Stimulated activated CD4-positive, alpha-beta T cell treated with anti-CD3 and anti-CD28 coated beads, TNF-alpha, amount 100 ng/mL, for 4 hours (primary cell): ENCODE measurements at regions not wholly inside any gene's neighbourhood (a gene's known extent, or its start where the extent isn't known, plus 50 kb on each side); places are given as distances from the start of the nearest gene placed in this dataset.
"Not testable (repeated sequence)": the region's sequence is repeated elsewhere in the genome, so short reads cannot be mapped to it uniquely, and the experiment has no call there.

ENCODE experiments used
- DNase-seq, 3 experiments: peaks; one replicate each; pipeline ENCODE4 v3.0.0-alpha.2; 2020; ENCODE audit warnings: low read depth in 3 of 3

- no peak for DNase-seq
Observed at GRCh38 chr3:82410366-82410765, 648.9 kb upstream of the GBE1 start.

- no peak for DNase-seq
Observed at GRCh38 chr3:82409842-82410241, 648.4 kb upstream of the GBE1 start.

DNA sequence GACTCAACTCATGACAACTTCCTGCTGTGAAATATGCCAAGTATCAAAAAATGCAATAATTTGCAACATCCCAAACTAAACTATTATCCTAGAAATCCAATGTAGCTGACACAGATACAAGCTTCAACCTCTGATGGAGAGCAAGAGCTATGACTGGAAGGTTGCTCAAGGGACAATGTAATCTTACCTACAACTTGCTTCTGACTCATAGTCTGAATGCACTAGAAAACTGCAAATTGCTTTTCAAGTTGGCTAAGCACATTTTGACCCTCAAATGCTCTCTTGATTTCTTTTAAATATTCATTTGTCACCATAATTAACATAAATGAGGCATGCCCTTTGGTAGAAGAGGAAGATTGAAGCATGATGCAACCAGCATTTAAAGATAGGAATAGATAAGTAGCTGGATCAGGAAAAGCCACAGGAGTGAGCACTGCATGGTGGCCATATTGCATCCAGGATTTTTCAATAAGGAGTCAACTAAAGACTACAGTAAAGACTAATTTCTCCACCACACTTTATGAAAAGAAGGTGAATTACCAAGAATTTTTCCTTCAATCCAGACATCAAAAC is 630.8 kb upstream of the GBE1 start:
- no peak for DNase-seq

GRCh38 chr3:82390868-82391267 is 629.4 kb upstream of the GBE1 start:
- no peak for DNase-seq

DNA sequence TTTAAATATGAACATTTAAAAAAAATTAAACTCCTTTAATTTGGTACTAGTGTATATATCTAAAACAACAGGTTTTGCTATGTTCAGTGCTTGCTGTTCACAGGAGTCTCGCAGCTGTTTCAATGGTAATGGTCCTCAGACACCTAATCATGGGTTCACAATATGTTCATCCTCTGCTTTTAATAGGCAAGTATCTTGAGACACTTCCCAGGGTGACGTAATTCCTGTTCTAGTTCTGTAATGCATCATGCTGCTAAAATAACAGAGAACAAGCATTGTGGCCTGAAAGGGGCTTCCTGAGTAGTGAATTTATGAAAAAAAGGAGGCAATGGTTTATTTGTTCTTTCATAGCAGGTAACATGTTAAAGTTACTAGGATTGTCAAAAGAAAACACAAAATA is 625.2 kb upstream of the GBE1 start:
- no peak for DNase-seq

GRCh38 chr3:82384181-82384580 is 622.7 kb upstream of the GBE1 start:
- no peak for DNase-seq

- no peak for DNase-seq
Observed at GRCh38 chr3:82382831-82383230, 621.4 kb upstream of the GBE1 start.

GRCh38 chr3:82378392-82378791 is 616.9 kb upstream of the GBE1 start:
- no peak for DNase-seq

- no peak for DNase-seq
Observed at GRCh38 chr3:82376883-82377282, 615.4 kb upstream of the GBE1 start.

- DNase-seq, result not testable (repeated sequence)
Observed at GRCh38 chr3:82373833-82374232, 612.4 kb upstream of the GBE1 start.

GRCh38 chr3:82364827-82365226 is 603.4 kb upstream of the GBE1 start:
- no peak for DNase-seq

GRCh38 chr3:82363131-82363530 is 601.7 kb upstream of the GBE1 start:
- no peak for DNase-seq

DNA sequence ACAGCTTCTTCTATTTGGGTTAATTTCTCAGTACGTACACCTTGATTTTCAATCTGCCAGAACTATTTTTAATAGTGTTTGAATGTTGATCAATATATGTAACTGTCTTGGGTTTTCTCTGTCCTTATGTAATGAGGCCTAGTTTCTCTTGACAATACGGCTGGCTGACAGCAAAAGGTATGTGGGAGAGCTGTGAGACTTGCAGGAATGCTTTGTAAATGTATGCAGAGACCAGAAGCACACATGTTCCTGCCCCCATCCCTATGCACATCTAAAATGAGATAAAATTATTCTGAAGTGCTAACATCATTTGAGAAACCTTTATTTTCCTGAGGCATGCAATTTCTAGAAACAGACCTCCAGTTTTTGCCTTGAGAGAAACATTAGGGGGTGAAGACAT is 593.8 kb upstream of the GBE1 start:
- no peak for DNase-seq

GRCh38 chr3:82354228-82354627 is 592.8 kb upstream of the GBE1 start:
- DNase-seq, result no peak

GRCh38 chr3:82353306-82354171 is 592.1 kb upstream of the GBE1 start:
- DNase-seq, result no peak

- no peak for DNase-seq
Observed at GRCh38 chr3:82347585-82347984, 586.1 kb upstream of the GBE1 start.

DNA sequence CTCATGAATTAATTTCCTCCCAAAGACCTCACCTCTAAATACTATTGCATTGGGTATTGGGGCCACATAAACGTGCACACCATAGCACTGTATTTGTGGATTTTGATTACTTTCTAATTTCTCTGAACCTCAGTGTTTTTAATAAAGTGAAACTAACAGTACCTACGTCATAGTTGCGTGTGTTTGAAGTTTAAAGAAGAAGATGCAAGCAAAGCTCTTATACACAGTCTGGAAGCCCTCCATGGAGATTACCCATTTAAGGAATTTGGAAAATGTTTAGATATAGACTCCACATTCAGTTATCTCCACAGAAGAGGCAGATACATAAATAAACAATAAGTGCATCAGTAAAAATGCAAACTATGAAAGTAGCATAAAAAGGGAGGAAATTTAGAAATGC is 581.1 kb upstream of the GBE1 start:
- no peak for DNase-seq

GRCh38 chr3:82329300-82329699 is 567.9 kb upstream of the GBE1 start:
- no peak for DNase-seq

DNA sequence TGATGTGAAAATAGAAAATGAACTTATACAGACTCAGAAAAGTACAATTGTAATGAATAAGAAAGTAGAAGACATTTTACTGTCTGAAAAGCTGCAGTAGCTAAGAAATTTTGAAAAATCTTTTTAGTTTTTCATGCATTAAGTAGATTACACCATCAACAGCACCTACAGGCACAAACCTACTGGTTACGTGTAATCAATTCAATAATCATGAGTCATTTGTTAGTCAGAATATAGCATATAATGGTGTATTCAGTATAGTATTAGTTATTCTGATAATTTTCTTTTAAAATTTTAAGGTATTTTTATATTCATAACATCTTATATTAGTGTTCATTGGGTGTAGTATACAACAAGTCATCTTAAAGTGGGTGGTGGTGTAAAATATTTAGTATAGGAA is 550.5 kb upstream of the GBE1 start:
- DNase-seq, result no peak

DNA sequence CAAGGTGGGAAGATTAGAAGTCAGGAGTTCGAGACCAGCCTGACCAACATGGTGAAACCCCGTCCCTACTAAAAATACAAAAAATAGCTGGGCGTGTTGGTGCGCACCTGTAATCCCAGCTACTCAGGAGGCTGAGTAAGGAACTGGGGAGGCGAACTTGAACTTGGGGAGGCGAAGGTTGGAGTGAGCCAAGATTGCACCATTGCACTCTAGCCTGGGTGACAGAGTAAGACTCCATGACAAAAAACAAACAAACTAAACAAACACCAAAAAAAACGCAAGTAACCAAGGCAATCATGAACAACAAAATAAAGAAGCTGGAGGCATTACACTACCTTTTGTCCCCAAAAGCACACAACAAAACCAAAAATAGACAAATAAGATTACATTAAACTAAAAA is 547.3 kb upstream of the GBE1 start:
- no peak for DNase-seq

DNA sequence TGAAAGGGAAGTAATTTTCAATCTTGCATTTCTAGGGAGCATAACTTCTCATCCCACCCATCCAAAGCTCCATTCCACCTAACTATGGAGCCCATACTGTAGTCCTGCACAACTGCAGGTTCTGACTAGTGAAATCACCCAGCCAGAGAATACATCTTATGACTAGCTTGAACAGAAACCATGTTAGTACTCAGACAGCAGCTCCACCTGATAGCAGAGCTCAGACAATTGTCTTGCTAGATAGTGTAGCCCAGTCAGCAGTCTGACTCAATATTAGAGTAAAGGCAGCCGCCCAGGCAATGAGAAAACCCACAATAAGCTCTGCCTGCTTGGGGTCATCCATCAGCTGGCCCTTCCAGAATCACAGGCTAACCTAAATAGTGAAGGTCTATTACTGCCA is 544.7 kb upstream of the GBE1 start:
- DNase-seq, result no peak

GRCh38 chr3:82294609-82295008 is 533.2 kb upstream of the GBE1 start:
- no peak for DNase-seq

- no peak for DNase-seq
Observed at GRCh38 chr3:82293867-82294266, 532.4 kb upstream of the GBE1 start.

GRCh38 chr3:82293435-82293834 is 532.0 kb upstream of the GBE1 start:
- DNase-seq, result no peak
